ENCODE measurements at regions not wholly inside any gene's neighbourhood (a gene's known extent, or its start where the extent isn't known, plus 50 kb on each side); places are given as distances from the start of the nearest gene placed in this dataset.

DNA sequence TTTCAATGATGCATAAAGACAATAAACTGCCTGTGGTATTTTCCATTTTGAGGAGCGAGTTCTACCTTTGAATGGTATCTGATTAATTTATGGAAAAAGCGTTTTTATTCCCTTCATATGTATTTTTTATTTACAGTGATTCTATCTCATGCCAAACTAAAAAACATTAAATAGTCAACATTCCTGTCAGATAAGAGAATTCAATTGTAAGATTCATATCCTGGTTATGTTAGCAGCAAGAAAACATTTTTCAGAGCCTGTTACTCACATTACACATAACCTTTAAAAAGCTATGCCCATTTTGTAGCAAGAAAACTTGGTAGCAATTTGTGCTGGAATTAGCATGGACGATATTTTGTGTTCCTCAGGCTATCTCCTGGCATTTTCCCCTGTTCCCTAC is 55.1 kb upstream of the PRLR start:
- no peak for TF ChIP-seq POLR2A (IDR thresholded peaks at IDR 0.05)
- TF ChIP-seq, protein P1, sequence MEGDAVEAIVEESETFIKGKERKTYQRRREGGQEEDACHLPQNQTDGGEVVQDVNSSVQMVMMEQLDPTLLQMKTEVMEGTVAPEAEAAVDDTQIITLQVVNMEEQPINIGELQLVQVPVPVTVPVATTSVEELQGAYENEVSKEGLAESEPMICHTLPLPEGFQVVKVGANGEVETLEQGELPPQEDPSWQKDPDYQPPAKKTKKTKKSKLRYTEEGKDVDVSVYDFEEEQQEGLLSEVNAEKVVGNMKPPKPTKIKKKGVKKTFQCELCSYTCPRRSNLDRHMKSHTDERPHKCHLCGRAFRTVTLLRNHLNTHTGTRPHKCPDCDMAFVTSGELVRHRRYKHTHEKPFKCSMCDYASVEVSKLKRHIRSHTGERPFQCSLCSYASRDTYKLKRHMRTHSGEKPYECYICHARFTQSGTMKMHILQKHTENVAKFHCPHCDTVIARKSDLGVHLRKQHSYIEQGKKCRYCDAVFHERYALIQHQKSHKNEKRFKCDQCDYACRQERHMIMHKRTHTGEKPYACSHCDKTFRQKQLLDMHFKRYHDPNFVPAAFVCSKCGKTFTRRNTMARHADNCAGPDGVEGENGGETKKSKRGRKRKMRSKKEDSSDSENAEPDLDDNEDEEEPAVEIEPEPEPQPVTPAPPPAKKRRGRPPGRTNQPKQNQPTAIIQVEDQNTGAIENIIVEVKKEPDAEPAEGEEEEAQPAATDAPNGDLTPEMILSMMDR (IDR thresholded peaks at IDR 0.05), result no peak
- no peak for TF ChIP-seq POLR2AphosphoS5 (IDR thresholded peaks at IDR 0.05)
- TF ChIP-seq EP300 (IDR thresholded peaks at IDR 0.05), result no peak
